Stomach (tissue), 4 donors: ENCODE measurements at regions not wholly inside any gene's neighbourhood (a gene's known extent, or its start where the extent isn't known, plus 50 kb on each side); places are given as distances from the start of the nearest gene placed in this dataset.
"Not testable (repeated sequence)": the region's sequence is repeated elsewhere in the genome, so short reads cannot be mapped to it uniquely, and the experiment has no call there.

ENCODE experiments used
- EP300 ChIP-seq: sonication (generic); formaldehyde crosslinking; IDR thresholded peaks from one replicate; pipeline ENCODE4 v1.6.1; 2017; ENCODE audit warnings: antibody characterized with exemption
- POLR2A ChIP-seq, 4 donors: fragments of 450-650 bp; IDR thresholded peaks; one replicate each; pipeline ENCODE4 v1.6.1; 2016; ENCODE audit warnings: antibody characterized with exemption in 4 of 4, control low read depth in 2 of 4, mild to moderate bottlenecking in 1 of 4, moderate library complexity in 1 of 4
- POLR2AphosphoS5 ChIP-seq, 3 donors: sonication (generic); formaldehyde crosslinking; IDR thresholded peaks; one replicate each; pipeline ENCODE4 v1.6.1; 2016; ENCODE audit warnings: antibody characterized with exemption in 3 of 3
- TF ChIP-seq, protein P1 (sequence below), 7 experiments: fragments of 450-650 bp in 4 of 7; fragments of 200-600 bp in 3 of 7; sonication (generic) in 3 of 7; IDR thresholded peaks; one replicate each; pipeline ENCODE4 v1.5.1; 2016 to 2019; ENCODE audit warnings: antibody characterized with exemption in 7 of 7, control low read depth in 2 of 7, mild to moderate bottlenecking in 1 of 7

DNA sequence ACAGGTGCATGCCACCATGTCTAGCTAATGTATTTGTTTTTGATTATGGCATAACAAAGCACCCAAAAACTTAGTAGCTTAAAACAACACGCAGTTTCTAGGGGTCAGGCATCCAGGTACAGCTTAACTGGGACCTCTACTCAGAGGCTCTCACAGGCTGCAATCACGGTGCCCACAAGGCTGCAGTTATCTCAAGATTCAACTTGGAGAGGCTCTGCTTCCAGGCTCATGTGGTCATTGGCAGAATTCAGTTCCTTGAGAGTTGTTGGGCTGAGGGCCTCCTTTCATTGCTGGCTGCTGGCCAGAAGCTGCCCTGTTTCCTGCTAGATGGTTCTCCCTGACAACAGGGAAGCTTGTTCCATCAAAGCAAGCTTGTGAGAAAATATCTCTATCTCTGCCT is 348.1 kb downstream of the NPIPA7 start:
- TF ChIP-seq, protein P1, sequence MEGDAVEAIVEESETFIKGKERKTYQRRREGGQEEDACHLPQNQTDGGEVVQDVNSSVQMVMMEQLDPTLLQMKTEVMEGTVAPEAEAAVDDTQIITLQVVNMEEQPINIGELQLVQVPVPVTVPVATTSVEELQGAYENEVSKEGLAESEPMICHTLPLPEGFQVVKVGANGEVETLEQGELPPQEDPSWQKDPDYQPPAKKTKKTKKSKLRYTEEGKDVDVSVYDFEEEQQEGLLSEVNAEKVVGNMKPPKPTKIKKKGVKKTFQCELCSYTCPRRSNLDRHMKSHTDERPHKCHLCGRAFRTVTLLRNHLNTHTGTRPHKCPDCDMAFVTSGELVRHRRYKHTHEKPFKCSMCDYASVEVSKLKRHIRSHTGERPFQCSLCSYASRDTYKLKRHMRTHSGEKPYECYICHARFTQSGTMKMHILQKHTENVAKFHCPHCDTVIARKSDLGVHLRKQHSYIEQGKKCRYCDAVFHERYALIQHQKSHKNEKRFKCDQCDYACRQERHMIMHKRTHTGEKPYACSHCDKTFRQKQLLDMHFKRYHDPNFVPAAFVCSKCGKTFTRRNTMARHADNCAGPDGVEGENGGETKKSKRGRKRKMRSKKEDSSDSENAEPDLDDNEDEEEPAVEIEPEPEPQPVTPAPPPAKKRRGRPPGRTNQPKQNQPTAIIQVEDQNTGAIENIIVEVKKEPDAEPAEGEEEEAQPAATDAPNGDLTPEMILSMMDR (IDR thresholded peaks at IDR 0.05): not testable (repeated sequence)
- not testable (repeated sequence) for TF ChIP-seq EP300; POLR2AphosphoS5 (IDR thresholded peaks at IDR 0.05); POLR2A (IDR thresholded peaks at IDR 0.05)
